Fibroblast of lung (primary cell): ENCODE measurements at regions not wholly inside any gene's neighbourhood (a gene's known extent, or its start where the extent isn't known, plus 50 kb on each side); places are given as distances from the start of the nearest gene placed in this dataset.

Experiments used
- DNase-seq, 2 donors: peaks; one replicate each; pipeline versions ENCODE4 v3.0.0 to v3.0.0-alpha.2; 2010; ENCODE audit warnings: low read depth in 2 of 2
- H2AFZ ChIP-seq: 2 replicates; pipeline ENCODE4 v1.5.1; 2012; ENCODE audit warnings: low read length, control low read depth, inconsistent platforms
- H3K27ac ChIP-seq: 2 replicates; pipeline ENCODE4 v1.5.1; 2011; ENCODE audit warnings: low read length, control low read depth; ENCODE audit not compliant: insufficient read depth
- H3K27me3 ChIP-seq: 2 replicates; pipeline ENCODE4 v1.5.1; 2011; ENCODE audit warnings: mild to moderate bottlenecking, low read length; ENCODE audit not compliant: control insufficient read depth, insufficient read depth
- H3K36me3 ChIP-seq: 2 replicates; pipeline ENCODE4 v1.5.1; 2011; ENCODE audit warnings: low read length; ENCODE audit not compliant: control insufficient read depth, insufficient read depth
- H3K4me1 ChIP-seq: 2 replicates; pipeline ENCODE4 v1.5.1; 2011; ENCODE audit warnings: low read length; ENCODE audit not compliant: control insufficient read depth, insufficient read depth; ENCODE audit errors: extremely low read depth
- H3K4me2 ChIP-seq: 2 replicates; pipeline ENCODE4 v1.5.1; 2011; ENCODE audit warnings: low read length, control low read depth; ENCODE audit not compliant: insufficient read depth; ENCODE audit errors: extremely low read depth
- H3K4me3 ChIP-seq, 4 experiments: fragments of 200-600 bp in 1 of 4; sonication (generic) in 1 of 4; replicated peaks in 1 of 4; 2 replicates each; pipeline ENCODE4 v1.5.1; 2011 to 2016; ENCODE audit warnings: low read length in 4 of 4, low read depth in 3 of 4, mild to moderate bottlenecking in 3 of 4, control low read depth in 2 of 4, inconsistent platforms in 1 of 4, mixed read lengths in 1 of 4; ENCODE audit not compliant: insufficient read depth in 1 of 4; ENCODE audit errors: control extremely low read depth in 1 of 4
- H3K79me2 ChIP-seq: 2 replicates; pipeline ENCODE4 v1.5.1; 2012; ENCODE audit warnings: mild to moderate bottlenecking, low read length, inconsistent platforms; ENCODE audit not compliant: control insufficient read depth, insufficient read depth
- H3K9ac ChIP-seq: 2 replicates; pipeline ENCODE4 v1.5.1; 2011; ENCODE audit warnings: mild to moderate bottlenecking, low read length, control low read depth; ENCODE audit not compliant: insufficient read depth
- H3K9me3 ChIP-seq: 2 replicates; pipeline ENCODE4 v1.5.1; 2012; ENCODE audit warnings: low read depth, low read length; ENCODE audit not compliant: control insufficient read depth, insufficient read depth
- H4K20me1 ChIP-seq: 2 replicates; pipeline ENCODE4 v1.5.1; 2011; ENCODE audit warnings: low read length; ENCODE audit not compliant: control insufficient read depth, insufficient read depth; ENCODE audit errors: extremely low read depth
- EZH2 ChIP-seq: IDR thresholded peaks from 2 replicates; pipeline ENCODE4 v1.5.1; 2012; ENCODE audit warnings: low read length, control low read depth, mild to moderate bottlenecking; ENCODE audit errors: missing control alignments
- TF ChIP-seq, protein P1 (sequence below), 2 donors: IDR thresholded peaks in 1 of 2; conservative IDR thresholded peaks in 1 of 2; 1 replicate in 1 of 2; 2 replicates in 1 of 2; pipeline ENCODE4 v1.5.1; 2011 to 2012; ENCODE audit warnings: low read length in 2 of 2, control low read depth in 1 of 2, inconsistent platforms in 1 of 2, low read depth in 1 of 2, mild to moderate bottlenecking in 1 of 2

DNA sequence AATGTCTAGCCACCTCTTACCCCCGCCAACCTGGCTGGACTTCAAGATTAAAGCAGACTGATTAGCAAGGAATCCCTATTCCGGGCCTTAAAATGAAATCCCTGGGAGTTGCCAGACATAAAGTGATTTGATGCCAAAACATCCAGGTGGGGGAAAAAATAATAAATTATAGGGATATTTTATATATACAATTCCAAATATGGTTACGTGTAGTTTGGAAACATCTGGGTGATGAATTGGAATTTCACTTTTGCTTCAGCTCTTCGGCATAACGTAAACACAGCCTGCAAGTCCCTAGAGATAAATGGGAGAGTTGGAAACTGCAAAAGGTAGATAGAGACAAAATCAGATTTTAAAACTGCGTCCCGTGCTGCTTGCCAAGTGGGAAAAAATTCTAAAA is 545.5 kb upstream of the MDFIC2 start:
- TF ChIP-seq, protein P1, sequence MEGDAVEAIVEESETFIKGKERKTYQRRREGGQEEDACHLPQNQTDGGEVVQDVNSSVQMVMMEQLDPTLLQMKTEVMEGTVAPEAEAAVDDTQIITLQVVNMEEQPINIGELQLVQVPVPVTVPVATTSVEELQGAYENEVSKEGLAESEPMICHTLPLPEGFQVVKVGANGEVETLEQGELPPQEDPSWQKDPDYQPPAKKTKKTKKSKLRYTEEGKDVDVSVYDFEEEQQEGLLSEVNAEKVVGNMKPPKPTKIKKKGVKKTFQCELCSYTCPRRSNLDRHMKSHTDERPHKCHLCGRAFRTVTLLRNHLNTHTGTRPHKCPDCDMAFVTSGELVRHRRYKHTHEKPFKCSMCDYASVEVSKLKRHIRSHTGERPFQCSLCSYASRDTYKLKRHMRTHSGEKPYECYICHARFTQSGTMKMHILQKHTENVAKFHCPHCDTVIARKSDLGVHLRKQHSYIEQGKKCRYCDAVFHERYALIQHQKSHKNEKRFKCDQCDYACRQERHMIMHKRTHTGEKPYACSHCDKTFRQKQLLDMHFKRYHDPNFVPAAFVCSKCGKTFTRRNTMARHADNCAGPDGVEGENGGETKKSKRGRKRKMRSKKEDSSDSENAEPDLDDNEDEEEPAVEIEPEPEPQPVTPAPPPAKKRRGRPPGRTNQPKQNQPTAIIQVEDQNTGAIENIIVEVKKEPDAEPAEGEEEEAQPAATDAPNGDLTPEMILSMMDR (conservative IDR thresholded peaks at IDR 0.05 in 1 of 2, IDR thresholded peaks at IDR 0.05 in 1 of 2; ENCODE audit: low read depth in 1 of 2, low read length in 2 of 2), result no peak
- TF ChIP-seq EZH2, result no peak
- Histone ChIP-seq H3K4me2 (peak overlapping the region; percentile 38), H2AFZ (no peak overlapping the region), H3K27me3 (no peaks in the 10 kb centered on the region), H3K27ac (no peak overlapping the region), H4K20me1 (no peaks in the 10 kb centered on the region), H3K79me2 (no peaks in the 10 kb centered on the region), H3K4me1 (peaks cover 12% of the 10 kb centered on the region), H3K9ac (no peak overlapping the region), H3K4me3 (peak overlapping the region in 1 of 4 experiments; percentile 3), H3K36me3 (no peaks in the 10 kb centered on the region), H3K9me3 (no peaks in the 10 kb centered on the region)
- DNase-seq, result peak; percentile 42 to 74

DNA sequence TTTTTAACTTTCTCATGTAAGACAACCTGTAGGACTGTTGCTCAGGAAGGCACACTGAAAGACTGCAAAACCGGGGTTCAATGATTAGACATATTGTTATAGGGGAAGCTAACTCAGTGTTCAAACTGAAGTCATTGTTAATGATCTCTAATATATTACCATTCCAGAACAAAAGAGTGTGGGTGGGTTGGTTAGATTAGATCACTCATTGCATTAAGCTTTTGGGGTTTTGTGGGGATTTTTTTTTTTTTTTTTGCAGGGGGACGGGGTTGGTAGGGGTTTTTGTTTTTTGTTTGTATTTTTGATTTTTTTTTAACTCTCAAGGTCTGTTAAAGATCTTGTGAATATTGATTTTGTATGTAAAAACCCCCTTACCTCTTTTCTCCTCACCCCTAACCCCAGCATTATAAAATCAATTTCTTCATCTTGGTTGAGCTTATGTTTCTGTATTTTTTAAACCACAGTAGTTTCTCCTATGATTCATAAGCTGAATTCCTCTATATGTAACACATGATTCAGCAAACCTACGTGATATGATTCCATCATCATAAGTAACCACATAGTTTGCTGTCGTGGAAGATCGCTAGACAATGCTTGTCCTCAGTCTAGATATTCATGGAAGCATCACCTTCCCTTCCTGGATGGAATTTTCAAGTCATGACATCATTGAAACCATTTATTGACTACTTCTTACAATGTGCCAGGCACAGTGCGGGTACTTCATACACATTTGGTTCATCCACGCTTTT is 544.1 kb upstream of the MDFIC2 start:
- H2AFZ ChIP-seq, result no peak overlapping the region
- peak; percentile 90 to 98 for DNase-seq
- no peaks in the 10 kb centered on the region for H3K79me2 ChIP-seq
- H3K9me3 ChIP-seq, result no peaks in the 10 kb centered on the region
- H3K4me1 ChIP-seq, result peaks cover 9% of the 10 kb centered on the region
- TF ChIP-seq, protein P1 (conservative IDR thresholded peaks at IDR 0.05 in 1 of 2, IDR thresholded peaks at IDR 0.05 in 1 of 2; ENCODE audit: low read depth in 1 of 2, low read length in 2 of 2), result no peak
- no peak for TF ChIP-seq EZH2
- peak overlapping the region; percentile 49 for H3K27ac ChIP-seq
- H3K4me3 ChIP-seq, result no peak overlapping the region
- H3K4me2 ChIP-seq, result no peak overlapping the region
- H3K27me3 ChIP-seq, result no peaks in the 10 kb centered on the region
- no peaks in the 10 kb centered on the region for H4K20me1 ChIP-seq
- H3K9ac ChIP-seq, result no peak overlapping the region
- no peaks in the 10 kb centered on the region for H3K36me3 ChIP-seq

DNA sequence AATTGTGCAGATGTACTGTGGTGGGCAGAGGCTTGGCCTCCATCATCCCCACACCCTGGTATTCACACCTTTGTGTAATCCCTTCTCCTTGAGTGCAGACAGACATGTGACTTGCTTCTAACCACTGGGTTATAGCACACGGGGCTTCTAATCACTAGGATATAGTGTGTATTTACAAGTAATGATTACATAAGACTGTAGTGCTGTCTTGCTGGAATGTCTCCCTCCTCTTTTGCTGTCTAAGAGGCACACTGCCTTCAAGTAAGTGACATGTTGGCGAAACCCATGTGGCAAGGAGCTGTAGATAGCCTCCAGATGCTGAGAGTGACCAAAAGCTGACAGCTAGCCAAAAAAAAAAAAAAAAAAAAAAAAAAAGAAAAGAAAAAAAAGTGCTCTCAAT is 542.7 kb upstream of the MDFIC2 start:
- Histone ChIP-seq H4K20me1 (no peaks in the 10 kb centered on the region), H3K4me2 (no peak overlapping the region), H3K9ac (no peak overlapping the region), H2AFZ (no peak overlapping the region), H3K79me2 (no peaks in the 10 kb centered on the region), H3K9me3 (no peaks in the 10 kb centered on the region), H3K36me3 (no peaks in the 10 kb centered on the region), H3K27me3 (no peaks in the 10 kb centered on the region), H3K27ac (no peak overlapping the region), H3K4me1 (peaks cover 14% of the 10 kb centered on the region), H3K4me3 (no peak overlapping the region)
- no peak for TF ChIP-seq EZH2
- TF ChIP-seq, protein P1 (conservative IDR thresholded peaks at IDR 0.05 in 1 of 2, IDR thresholded peaks at IDR 0.05 in 1 of 2; ENCODE audit: low read depth in 1 of 2, low read length in 2 of 2), result no peak
- DNase-seq, result peak; percentile 22 to 55
